SK-N-MC (cell line): ENCODE measurements at regions not wholly inside any gene's neighbourhood (a gene's known extent, or its start where the extent isn't known, plus 50 kb on each side); places are given as distances from the start of the nearest gene placed in this dataset.

Experiments
- EZH2 ChIP-seq: fragments of 200-600 bp; sonication (generic); IDR thresholded peaks from one replicate; pipeline ENCODE4 v1.6.1; 2017; ENCODE audit warnings: antibody characterized with exemption
- POLR2AphosphoS5 ChIP-seq: IDR thresholded peaks from 2 replicates; pipeline ENCODE4 v1.6.1; 2012; ENCODE audit warnings: mild to moderate bottlenecking, low read depth, low read length, borderline replicate concordance

DNA sequence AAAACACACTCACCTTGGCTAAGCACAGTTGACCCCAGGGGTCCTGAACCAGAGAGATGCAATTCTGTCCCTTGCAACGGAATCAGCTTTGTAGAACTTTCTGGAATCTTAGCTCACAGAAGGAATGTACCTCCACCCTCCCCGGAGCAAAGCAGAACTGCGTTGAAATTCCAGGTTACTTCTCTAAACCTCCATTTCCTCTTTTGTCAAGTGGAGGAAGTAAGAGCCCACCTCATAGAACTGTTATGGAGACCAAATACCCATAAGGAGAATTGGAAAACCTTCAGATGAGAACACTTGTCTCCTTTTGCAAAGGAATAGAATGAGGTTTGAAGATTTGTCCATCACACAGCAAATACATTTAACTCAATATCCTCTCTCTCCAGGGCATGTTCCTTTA, 86.6 kb upstream of the RBBP6 start:
- TF ChIP-seq EZH2 (no peak), POLR2AphosphoS5 (no peak)
